Lower leg skin (tissue), 4 donors: ENCODE measurements at regions not wholly inside any gene's neighbourhood (a gene's known extent, or its start where the extent isn't known, plus 50 kb on each side); places are given as distances from the start of the nearest gene placed in this dataset.

ENCODE experiments used
- DNase-seq, 2 donors: peaks; one replicate each; pipeline ENCODE4 v3.0.0-alpha.2; 2019; ENCODE audit warnings: low spot score in 2 of 2
- H3K4me3 ChIP-seq: fragments of 200-600 bp; sonication (generic); 2 replicates; pipeline ENCODE4 v1.5.1; 2017; ENCODE audit warnings: mild to moderate bottlenecking, low read depth; ENCODE audit not compliant: poor library complexity, severe bottlenecking
- POLR2A ChIP-seq, 2 donors: fragments of 450-650 bp; IDR thresholded peaks; one replicate each; pipeline ENCODE4 v1.6.1; 2016 to 2017; ENCODE audit warnings: antibody characterized with exemption in 2 of 2, mild to moderate bottlenecking in 1 of 2, moderate library complexity in 1 of 2
- WGBS, 2 donors: methylation state at CpG; one replicate each; pipeline ENCODE4 v1.1.5; 2018; 5-methylcytosine and 5-hydroxymethylcytosine counted together
- intact Hi-C: fragments of 100-400 bp; cut with DNase I; formaldehyde crosslinking; loops from one replicate; pipeline ENCODE4 v1.15.0; 2023; ENCODE audit warnings: low total_unique reads
- TF ChIP-seq, protein P1 (sequence below), 3 donors: fragments of 450-650 bp; IDR thresholded peaks; one replicate each; pipeline ENCODE4 v1.5.1; 2016; ENCODE audit warnings: antibody characterized with exemption in 3 of 3, mild to moderate bottlenecking in 3 of 3, moderate library complexity in 2 of 3

GRCh38 chr22:44632541-44633396, 69.2 kb upstream of the PRR5 start:
- intact Hi-C loops: no loop called here
- WGBS, 2 donors: 67 to 73% methylated on average over 7 of the region's 7 CpGs
- no peak for TF ChIP-seq POLR2A (IDR thresholded peaks at IDR 0.05)
- TF ChIP-seq, protein P1, sequence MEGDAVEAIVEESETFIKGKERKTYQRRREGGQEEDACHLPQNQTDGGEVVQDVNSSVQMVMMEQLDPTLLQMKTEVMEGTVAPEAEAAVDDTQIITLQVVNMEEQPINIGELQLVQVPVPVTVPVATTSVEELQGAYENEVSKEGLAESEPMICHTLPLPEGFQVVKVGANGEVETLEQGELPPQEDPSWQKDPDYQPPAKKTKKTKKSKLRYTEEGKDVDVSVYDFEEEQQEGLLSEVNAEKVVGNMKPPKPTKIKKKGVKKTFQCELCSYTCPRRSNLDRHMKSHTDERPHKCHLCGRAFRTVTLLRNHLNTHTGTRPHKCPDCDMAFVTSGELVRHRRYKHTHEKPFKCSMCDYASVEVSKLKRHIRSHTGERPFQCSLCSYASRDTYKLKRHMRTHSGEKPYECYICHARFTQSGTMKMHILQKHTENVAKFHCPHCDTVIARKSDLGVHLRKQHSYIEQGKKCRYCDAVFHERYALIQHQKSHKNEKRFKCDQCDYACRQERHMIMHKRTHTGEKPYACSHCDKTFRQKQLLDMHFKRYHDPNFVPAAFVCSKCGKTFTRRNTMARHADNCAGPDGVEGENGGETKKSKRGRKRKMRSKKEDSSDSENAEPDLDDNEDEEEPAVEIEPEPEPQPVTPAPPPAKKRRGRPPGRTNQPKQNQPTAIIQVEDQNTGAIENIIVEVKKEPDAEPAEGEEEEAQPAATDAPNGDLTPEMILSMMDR (IDR thresholded peaks at IDR 0.05): no peak
- no peak overlapping the region for H3K4me3 ChIP-seq
- no peak for DNase-seq

- WGBS, 2 donors: 79 to 84% methylated on average over 3 of the region's 3 CpGs
- intact Hi-C loops: no loop called here
- TF ChIP-seq, protein P1 (IDR thresholded peaks at IDR 0.05): no peak
- TF ChIP-seq POLR2A (IDR thresholded peaks at IDR 0.05): no peak
- no peak overlapping the region for H3K4me3 ChIP-seq
- DNase-seq: no peak
These were observed 71.2 kb upstream of the PRR5 start for GRCh38 chr22:44630826-44631225.

DNA sequence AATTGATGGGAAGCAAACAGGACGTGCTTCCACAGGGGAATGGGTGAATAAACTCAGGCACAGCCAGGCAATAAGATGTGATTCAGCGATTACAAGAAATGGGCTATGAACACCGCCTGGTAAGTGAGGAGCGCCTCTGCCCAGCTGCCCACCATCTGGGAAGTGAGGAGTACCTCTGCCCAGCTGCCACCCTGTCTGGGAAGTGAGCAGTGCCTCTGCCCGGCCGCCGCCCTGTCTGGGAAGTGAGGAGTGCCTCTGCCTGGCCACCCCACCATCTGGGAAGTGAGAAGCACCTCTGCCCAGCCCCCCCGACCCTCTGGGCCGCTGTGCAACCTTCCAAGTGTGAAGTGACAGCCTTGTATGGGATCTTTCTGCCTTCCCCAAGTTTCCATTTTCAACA, 73.2 kb upstream of the PRR5 start:
- no peak for DNase-seq
- intact Hi-C loops: loop anchor here (5.0 kb wide), 2 partner anchors 542 to 637 kb away; no protein-coding TSS in a partner anchor
- WGBS, 2 donors: 81% methylated on average over 6 to 9 of the region's 9 CpGs
- no peak overlapping the region for H3K4me3 ChIP-seq
- TF ChIP-seq, protein P1 (IDR thresholded peaks at IDR 0.05): no peak
- TF ChIP-seq POLR2A (IDR thresholded peaks at IDR 0.05): no peak

- 81 to 82% methylated on average over 4 of the region's 4 CpGs for WGBS, 2 donors
- intact Hi-C loops: loop anchor here (5.0 kb wide), 2 partner anchors 541 to 636 kb away; no protein-coding TSS in a partner anchor
- no peak for DNase-seq
- no peak for TF ChIP-seq POLR2A (IDR thresholded peaks at IDR 0.05)
- TF ChIP-seq, protein P1 (IDR thresholded peaks at IDR 0.05): no peak
- H3K4me3 ChIP-seq: no peak overlapping the region
These were observed 73.7 kb upstream of the PRR5 start for GRCh38 chr22:44628273-44628672.

DNA sequence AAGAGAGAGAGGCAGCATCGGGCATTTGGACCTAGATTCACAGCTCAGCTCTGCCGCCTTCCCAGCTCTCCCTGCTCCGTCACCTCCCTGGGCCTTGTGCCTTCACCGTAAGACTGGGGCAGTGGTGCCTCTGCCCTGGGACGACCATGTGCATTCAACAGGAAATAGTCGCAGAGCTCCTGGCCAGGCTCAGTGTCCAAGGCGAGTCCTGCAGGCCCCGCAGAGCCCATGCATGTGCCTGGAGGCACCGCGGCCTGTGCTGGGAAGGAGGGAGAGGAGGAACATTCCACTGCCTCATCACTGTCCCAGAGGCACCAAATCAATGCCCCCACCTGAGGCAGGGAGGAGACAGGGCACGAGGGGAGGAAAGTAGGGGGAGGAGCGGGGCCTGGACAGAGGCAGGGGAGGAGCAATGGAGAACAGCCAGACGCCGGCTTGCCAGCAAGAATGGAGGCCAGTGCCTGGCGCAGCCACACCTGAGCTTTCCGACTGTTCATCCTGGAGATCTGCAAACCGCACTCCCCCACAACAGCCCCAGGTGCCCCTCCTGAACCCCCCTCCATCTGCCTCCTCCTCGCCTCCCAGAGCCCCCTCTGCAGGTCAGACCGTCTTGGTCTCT, 74.4 kb upstream of the PRR5 start:
- H3K4me3 ChIP-seq: no peak overlapping the region
- 62 to 66% methylated on average over 14 to 19 of the region's 19 CpGs for WGBS, 2 donors
- no peak for DNase-seq
- TF ChIP-seq POLR2A (IDR thresholded peaks at IDR 0.05): no peak
- TF ChIP-seq, protein P1 (IDR thresholded peaks at IDR 0.05): no peak
- intact Hi-C loops: loop anchor here (5.0 kb wide), 2 partner anchors 540 to 635 kb away; no protein-coding TSS in a partner anchor
